CD14-positive monocyte (primary cell): ENCODE measurements at regions not wholly inside any gene's neighbourhood (a gene's known extent, or its start where the extent isn't known, plus 50 kb on each side); places are given as distances from the start of the nearest gene placed in this dataset.

ENCODE experiments used
- DNase-seq, 3 donors: peaks; one replicate each; pipeline ENCODE4 v3.0.0-alpha.2; 2011 to 2022
- H2AFZ ChIP-seq: 2 replicates; pipeline ENCODE4 v1.6.0; 2012; ENCODE audit warnings: mild to moderate bottlenecking, low read depth, low read length, inconsistent platforms; ENCODE audit not compliant: insufficient read depth, poor library complexity, severe bottlenecking
- H3K27ac ChIP-seq, 2 donors: 1 replicate in 1 of 2; 2 replicates in 1 of 2; pipeline ENCODE4 v1.5.1; 2012 to 2013; ENCODE audit warnings: low read length in 2 of 2, control low read depth in 1 of 2, inconsistent platforms in 1 of 2, low read depth in 1 of 2, mild to moderate bottlenecking in 1 of 2
- H3K27me3 ChIP-seq, 2 donors: one replicate each; pipeline versions ENCODE4 v1.6.0 to v1.6.1; 2011 to 2013; ENCODE audit warnings: low read length in 2 of 2; ENCODE audit not compliant: control insufficient read depth in 2 of 2, insufficient read depth in 2 of 2
- H3K36me3 ChIP-seq, 2 donors: replicated peaks in 1 of 2; 1 replicate in 1 of 2; 2 replicates in 1 of 2; pipeline versions ENCODE4 v1.5.1 to v1.6.1; 2012 to 2013; ENCODE audit warnings: low read length in 2 of 2, control low read depth in 1 of 2, inconsistent platforms in 1 of 2, mild to moderate bottlenecking in 1 of 2; ENCODE audit not compliant: insufficient read depth in 2 of 2, control insufficient read depth in 1 of 2
- H3K4me1 ChIP-seq, 2 donors: 1 replicate in 1 of 2; 2 replicates in 1 of 2; pipeline versions ENCODE4 v1.5.1 to v1.6.1; 2012 to 2013; ENCODE audit warnings: low read length in 2 of 2, control low read depth in 1 of 2, inconsistent platforms in 1 of 2, mild to moderate bottlenecking in 1 of 2, moderate library complexity in 1 of 2; ENCODE audit not compliant: insufficient read depth in 2 of 2, control insufficient read depth in 1 of 2
- H3K4me2 ChIP-seq: replicated peaks from 2 replicates; pipeline ENCODE3; 2012; ENCODE audit warnings: low read length, moderate library complexity, mild to moderate bottlenecking; ENCODE audit not compliant: poor library complexity, severe bottlenecking; ENCODE audit errors: extremely low read depth
- H3K4me3 ChIP-seq, 3 experiments: fragments of 200-600 bp in 1 of 3; sonication (generic) in 1 of 3; replicated peaks in 1 of 3; 1 replicate in 2 of 3; 2 replicates in 1 of 3; pipeline ENCODE4 v1.5.1; 2011 to 2013; ENCODE audit warnings: low read length in 3 of 3, mild to moderate bottlenecking in 3 of 3, control low read depth in 2 of 3, low read depth in 2 of 3, inconsistent platforms in 1 of 3, moderate library complexity in 1 of 3
- H3K79me2 ChIP-seq: 2 replicates; pipeline ENCODE4 v1.6.0; 2012; ENCODE audit warnings: mild to moderate bottlenecking, control low read depth, inconsistent platforms, low read length, moderate library complexity; ENCODE audit not compliant: insufficient read depth
- H3K9ac ChIP-seq: 2 replicates; pipeline ENCODE4 v1.6.0; 2017; ENCODE audit warnings: low read length, mild to moderate bottlenecking; ENCODE audit not compliant: insufficient read depth, poor library complexity, severe bottlenecking
- H3K9me3 ChIP-seq, 2 donors: replicated peaks in 1 of 2; 1 replicate in 1 of 2; 2 replicates in 1 of 2; pipeline versions ENCODE4 v1.5.1 to v1.6.1; 2012 to 2013; ENCODE audit warnings: low read length in 2 of 2, control low read depth in 1 of 2; ENCODE audit not compliant: control insufficient read depth in 1 of 2, insufficient read depth in 1 of 2
- H4K20me1 ChIP-seq: 2 replicates; pipeline ENCODE4 v1.6.0; 2012; ENCODE audit warnings: mild to moderate bottlenecking, low read length, control low read depth, moderate library complexity; ENCODE audit not compliant: insufficient read depth
- H3K27ac Mint-ChIP-seq, 7 donors: one replicate each; pipeline ENCODE4 v1.8.0; 2020; ENCODE audit warnings: mild to moderate bottlenecking in 7 of 7, mixed read lengths in 7 of 7, moderate library complexity in 6 of 7, inconsistent platforms in 2 of 7
- H3K27me3 Mint-ChIP-seq, 3 donors: one replicate each; pipeline ENCODE4 v1.8.0; 2021 to 2022; ENCODE audit warnings: low read depth in 3 of 3, mild to moderate bottlenecking in 3 of 3, mixed read lengths in 3 of 3, moderate library complexity in 3 of 3, inconsistent platforms in 1 of 3
- H3K36me3 Mint-ChIP-seq, 2 donors: one replicate each; pipeline ENCODE4 v1.8.0; 2020; ENCODE audit warnings: mixed read lengths in 2 of 2, inconsistent platforms in 1 of 2, mild to moderate bottlenecking in 1 of 2
- H3K4me1 Mint-ChIP-seq: one replicate; pipeline ENCODE4 v1.8.0; 2020; ENCODE audit warnings: mild to moderate bottlenecking, mixed read lengths
- H3K4me3 Mint-ChIP-seq, 2 donors: one replicate each; pipeline ENCODE4 v1.8.0; 2020; ENCODE audit warnings: mild to moderate bottlenecking in 2 of 2, mixed read lengths in 2 of 2, moderate library complexity in 1 of 2
- H3K9me3 Mint-ChIP-seq, 7 donors: one replicate each; pipeline ENCODE4 v1.8.0; 2020 to 2022; ENCODE audit warnings: mixed read lengths in 7 of 7, mild to moderate bottlenecking in 6 of 7, moderate library complexity in 6 of 7, inconsistent platforms in 2 of 7
- CTCF ChIP-seq: fragments of 200-600 bp; IDR thresholded peaks from one replicate; pipeline ENCODE4 v1.8.0; 2022; ENCODE audit warnings: antibody characterized with exemption, mild to moderate bottlenecking
- WGBS: methylation state at CpG from one replicate; pipeline ENCODE4 v1.1.5; 2013; ENCODE audit warnings: missing lambda C conversion rate; ENCODE audit not compliant: insufficient coverage; 5-methylcytosine and 5-hydroxymethylcytosine counted together
- intact Hi-C, 2 donors: fragments of 100-400 bp; cut with micrococcal nuclease; formaldehyde crosslinking; loops; one replicate each; pipeline versions ENCODE4 v1.15.0 to v1.15.1; 2023

GRCh38 chr9:16119261-16120230 lies 566.7 kb downstream of the CCDC171 start:
- TF ChIP-seq CTCF, result no peak
- intact Hi-C loops, result no loop called here
- H3K36me3 Mint-ChIP-seq, result no peaks in the 10 kb centered on the region

GRCh38 chr9:16120231-16120641 lies 567.4 kb downstream of the CCDC171 start:
- DNase-seq, result no peak
- H3K36me3 Mint-ChIP-seq, result no peaks in the 10 kb centered on the region
- H3K27ac Mint-ChIP-seq, result no peak overlapping the region
- no peaks in the 10 kb centered on the region for H3K4me1 Mint-ChIP-seq
- Histone ChIP-seq H3K9ac (no peak overlapping the region), H3K27ac (no peak overlapping the region), H3K4me3 (no peak overlapping the region), H4K20me1 (no peaks in the 10 kb centered on the region), H3K9me3 (no peaks in the 10 kb centered on the region), H3K27me3 (no peaks in the 10 kb centered on the region), H3K4me1 (no peaks in the 10 kb centered on the region), H3K36me3 (no peaks in the 10 kb centered on the region), H3K4me2 (no peak overlapping the region), H2AFZ (no peak overlapping the region), H3K79me2 (no peaks in the 10 kb centered on the region)
- intact Hi-C loops, result no loop called here
- peaks cover 0 to 6% (median 1%) of the 10 kb centered on the region in 7 donors for H3K9me3 Mint-ChIP-seq
- H3K27me3 Mint-ChIP-seq, result no peaks in the 10 kb centered on the region
- H3K4me3 Mint-ChIP-seq, result no peak overlapping the region
- no peak for TF ChIP-seq CTCF
- no CpG with 5 or more reads among the region's 4 CpGs for WGBS

More at GRCh38 chr9:16119261-16120230, 566.7 kb downstream of the CCDC171 start:
- no peak overlapping the region for H3K9ac ChIP-seq
- no peaks in the 10 kb centered on the region for H3K9me3 ChIP-seq
- no peak overlapping the region for H3K4me2 ChIP-seq
- Mint-ChIP-seq H3K4me1 (no peaks in the 10 kb centered on the region), H3K27ac (no peak overlapping the region), H3K4me3 (no peak overlapping the region), H3K27me3 (no peaks in the 10 kb centered on the region), H3K9me3 (peaks cover 0 to 6% (median 1%) of the 10 kb centered on the region in 7 donors)
- no peaks in the 10 kb centered on the region for H3K79me2 ChIP-seq
- H4K20me1 ChIP-seq, result no peaks in the 10 kb centered on the region
- H3K4me1 ChIP-seq, result no peaks in the 10 kb centered on the region
- no peaks in the 10 kb centered on the region for H3K27me3 ChIP-seq
- no peak for DNase-seq
- H3K36me3 ChIP-seq, result no peaks in the 10 kb centered on the region
- no peak overlapping the region for H3K27ac ChIP-seq
- WGBS, result 100% methylated on average over 2 of the region's 7 CpGs
- H2AFZ ChIP-seq, result no peak overlapping the region
- no peak overlapping the region for H3K4me3 ChIP-seq
